ENCODE measurements at regions not wholly inside any gene's neighbourhood (a gene's known extent, or its start where the extent isn't known, plus 50 kb on each side); places are given as distances from the start of the nearest gene placed in this dataset.

DNA sequence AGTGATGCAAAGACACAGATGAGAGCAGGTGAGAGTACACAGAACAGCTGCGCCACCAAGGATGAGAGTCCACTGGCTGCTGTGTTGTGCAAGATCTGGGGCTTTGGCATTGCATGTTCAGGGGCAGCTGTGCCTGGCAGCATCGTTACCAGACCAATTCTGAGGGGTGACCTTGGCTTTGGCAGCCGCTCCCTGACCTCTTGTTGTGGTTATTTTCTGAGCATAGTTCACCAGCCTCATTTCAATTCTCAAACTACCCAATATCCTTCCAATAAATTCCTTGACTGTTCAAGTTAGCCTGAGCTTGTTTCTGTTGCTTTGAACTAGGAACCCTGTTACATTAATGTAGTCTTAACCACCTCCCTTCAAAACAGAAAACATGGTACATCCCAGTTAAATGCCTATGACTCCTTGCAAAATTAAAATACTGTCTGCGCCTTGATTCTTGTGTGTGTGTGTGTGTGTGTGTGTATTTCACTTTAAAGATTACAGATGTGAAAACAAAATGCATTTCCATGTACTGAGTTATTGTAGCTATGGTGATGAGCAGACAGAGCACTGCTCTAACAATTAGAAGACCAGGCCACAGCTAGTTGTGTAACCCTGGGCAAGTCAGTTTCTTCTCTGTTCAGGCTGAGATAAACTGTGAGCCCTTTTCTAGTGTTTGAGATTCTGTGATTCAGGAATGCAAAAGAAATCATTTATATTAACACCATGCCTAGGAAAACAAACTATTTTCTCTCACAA is 106.3 kb upstream of the GUCA2B start:
- Histone ChIP-seq H3K9me3 (ENCODE audit: control insufficient read depth in 1 of 2, insufficient read depth in 1 of 2, low read depth in 1 of 2, low read length in 2 of 2) (no peaks in the 10 kb centered on the region), H3K9ac (ENCODE audit: low read length) (no peak overlapping the region), H3K79me2 (ENCODE audit: insufficient read depth, low read length) (no peaks in the 10 kb centered on the region), H3K4me1 (ENCODE audit: control insufficient read depth in 1 of 2, insufficient read depth in 2 of 2, low read length in 2 of 2) (no peaks in the 10 kb centered on the region), H4K20me1 (ENCODE audit: insufficient read depth) (no peaks in the 10 kb centered on the region), H3K4me3 (replicated peaks in 1 of 2; ENCODE audit: low read depth in 1 of 2, low read length in 2 of 2) (no peak overlapping the region), H2AFZ (ENCODE audit: low read depth, low read length, poor library complexity, severe bottlenecking) (no peak overlapping the region), H3K27ac (ENCODE audit: low read depth, low read length) (no peak overlapping the region), H3K9me2 (ENCODE audit: insufficient read depth) (no peaks in the 10 kb centered on the region), H3K27me3 (ENCODE audit: insufficient read depth, low read length) (no peaks in the 10 kb centered on the region; the same call in 1 of the 2 replicates), H3K36me3 (ENCODE audit: control insufficient read depth in 1 of 2, insufficient read depth in 2 of 2, low read length in 2 of 2) (no peaks in the 10 kb centered on the region), H3K4me2 (ENCODE audit: low read length) (no peak overlapping the region)
- intact Hi-C loops (cut with micrococcal nuclease), result no loop called here
- TF ChIP-seq REST (IDR thresholded peaks at IDR 0.05; ENCODE audit: low read depth), result no peak
- TF ChIP-seq ELF1 (IDR thresholded peaks at IDR 0.05; ENCODE audit: borderline replicate concordance, low read depth), result no peak
- TF ChIP-seq SP1 (IDR thresholded peaks at IDR 0.05; ENCODE audit: low read depth), result no peak
- no peak for TF ChIP-seq EZH2 (IDR thresholded peaks at IDR 0.05)
- no peak for TF ChIP-seq CTCF (IDR thresholded peaks at IDR 0.05 in 2 of 3, conservative IDR thresholded peaks at IDR 0.05 in 1 of 3; ENCODE audit: borderline replicate concordance in 1 of 3, insufficient read depth in 1 of 3, low read depth in 2 of 3, low read length in 2 of 3)
- TF ChIP-seq CBX3 (IDR thresholded peaks at IDR 0.05; ENCODE audit: low read depth), result no peak
- RAD21 ChIA-PET (ENCODE audit: low non-redundant PET in 1 of 2, low total read pairs in 2 of 2, uncharacterized antibody in 2 of 2, unreplicated experiment in 2 of 2), result no interaction called here
- no peak for ATAC-seq
- no peak for DNase-seq (ENCODE audit: low read depth, low spot score)
- BruUV-seq (replicated peaks), result no TSS peak
- POLR2A ChIA-PET, result no interaction called here
- CTCF ChIA-PET, result no interaction called here
